ENCODE measurements at regions not wholly inside any gene's neighbourhood (a gene's known extent, or its start where the extent isn't known, plus 50 kb on each side); places are given as distances from the start of the nearest gene placed in this dataset.

GRCh38 chr2:145065342-145065741 lies 545.4 kb upstream of the ZEB2 start:
- TF ChIP-seq ESRRG (CRISPR knock-in tag; IDR thresholded peaks at IDR 0.05) = no peak
- no peak for TF ChIP-seq OSR1 (CRISPR knock-in tag; IDR thresholded peaks at IDR 0.05)
- no peak for TF ChIP-seq ZNF8 (CRISPR knock-in tag; IDR thresholded peaks at IDR 0.05)
- no peak for TF ChIP-seq PATZ1 (CRISPR knock-in tag; IDR thresholded peaks at IDR 0.05; ENCODE audit: borderline replicate concordance)
- no peak for TF ChIP-seq RARB (CRISPR knock-in tag; IDR thresholded peaks at IDR 0.05)
- no peak for TF ChIP-seq SNAI2 (CRISPR knock-in tag; IDR thresholded peaks at IDR 0.05)
- no peak for TF ChIP-seq ZC3H10 (CRISPR knock-in tag; IDR thresholded peaks at IDR 0.05)
- no peak for TF ChIP-seq ARNTL (CRISPR knock-in tag; IDR thresholded peaks at IDR 0.05; ENCODE audit: borderline replicate concordance, low read depth)
- TF ChIP-seq BACH2 (CRISPR knock-in tag; IDR thresholded peaks at IDR 0.05; ENCODE audit: borderline replicate concordance) = no peak
